HPDE6-E6E7 (cell line): ENCODE measurements at regions not wholly inside any gene's neighbourhood (a gene's known extent, or its start where the extent isn't known, plus 50 kb on each side); places are given as distances from the start of the nearest gene placed in this dataset.
A peak's percentile ranks its signal among the peaks of the same experiment; 100 is the strongest.

ENCODE experiments used
- DNase-seq: peaks from one replicate; pipeline ENCODE4 v3.0.0; 2011; ENCODE audit warnings: missing footprints; ENCODE audit errors: extremely low spot score

- DNase-seq: no peak
Observed at GRCh38 chr4:140316799-140317198, 56.6 kb upstream of the SCOC start.

GRCh38 chr4:140315970-140316369 lies 57.5 kb upstream of the SCOC start:
- no peak for DNase-seq

GRCh38 chr4:140315438-140315837 lies 58.0 kb upstream of the SCOC start:
- DNase-seq: no peak

- no peak for DNase-seq
Observed at GRCh38 chr4:140315019-140315418, 58.4 kb upstream of the SCOC start.

- no peak for DNase-seq
Observed at GRCh38 chr4:140312100-140312499, 61.3 kb upstream of the SCOC start.

GRCh38 chr4:140311257-140311835 lies 62.1 kb upstream of the SCOC start:
- no peak for DNase-seq

GRCh38 chr4:140309124-140309870 lies 64.1 kb upstream of the SCOC start:
- DNase-seq: no peak

GRCh38 chr4:140308366-140309123 lies 64.9 kb upstream of the SCOC start:
- peak; percentile 92 for DNase-seq

- no peak for DNase-seq
Observed at GRCh38 chr4:140305053-140305452, 68.4 kb upstream of the SCOC start.

- no peak for DNase-seq
Observed at GRCh38 chr4:140304346-140304745, 69.1 kb upstream of the SCOC start.

- DNase-seq: no peak
Observed at GRCh38 chr4:140302151-140302859, 71.1 kb upstream of the SCOC start.

GRCh38 chr4:140300271-140300970 lies 73.0 kb upstream of the SCOC start:
- DNase-seq: peak; percentile 83

GRCh38 chr4:140298001-140298400 lies 75.4 kb upstream of the SCOC start:
- DNase-seq: no peak

- DNase-seq: peak; percentile 49
Observed at GRCh38 chr4:140297221-140297570, 76.2 kb upstream of the SCOC start.

- DNase-seq: no peak
Observed at GRCh38 chr4:140296335-140297220, 76.9 kb upstream of the SCOC start.

- DNase-seq: no peak
Observed at GRCh38 chr4:140293979-140294378, 79.5 kb upstream of the SCOC start.

GRCh38 chr4:140291259-140291658 lies 82.2 kb upstream of the SCOC start:
- DNase-seq: no peak

GRCh38 chr4:140289486-140289885 lies 84.0 kb upstream of the SCOC start:
- DNase-seq: no peak

- no peak for DNase-seq
Observed at GRCh38 chr4:140286456-140286855, 87.0 kb upstream of the SCOC start.

GRCh38 chr4:140284456-140284855 lies 89.0 kb upstream of the SCOC start:
- DNase-seq: no peak
